Natural killer cell (primary cell): ENCODE measurements at regions not wholly inside any gene's neighbourhood (a gene's known extent, or its start where the extent isn't known, plus 50 kb on each side); places are given as distances from the start of the nearest gene placed in this dataset.

Experiments used
- ATAC-seq, 3 donors: fragments of 150-1000 bp in 2 of 3; fragments of 200-7000 bp in 1 of 3; cut with Tn5 transposase; 1 replicate in 1 of 3; 2 replicates in 2 of 3; pipeline ENCODE4 v1.10.0; 2021; ENCODE audit warnings: mild to moderate bottlenecking in 2 of 3, moderate library complexity in 2 of 3
- DNase-seq, 2 donors: peaks; one replicate each; pipeline versions ENCODE4 v3.0.0 to v3.0.0-alpha.2; 2013 to 2021; ENCODE audit warnings: mixed read lengths in 1 of 2
- H3K27ac ChIP-seq: one replicate; pipeline ENCODE4 v1.5.1; 2013; ENCODE audit warnings: mild to moderate bottlenecking, low read length
- H3K27me3 ChIP-seq: one replicate; pipeline ENCODE4 v1.6.1; 2013; ENCODE audit warnings: low read length; ENCODE audit not compliant: control insufficient read depth, insufficient read depth
- H3K36me3 ChIP-seq: one replicate; pipeline ENCODE4 v1.6.1; 2013; ENCODE audit warnings: low read length; ENCODE audit not compliant: control insufficient read depth, insufficient read depth
- H3K4me1 ChIP-seq: one replicate; pipeline ENCODE4 v1.6.1; 2013; ENCODE audit warnings: low read length; ENCODE audit not compliant: control insufficient read depth, insufficient read depth
- H3K4me3 ChIP-seq: one replicate; pipeline ENCODE4 v1.5.1; 2013; ENCODE audit warnings: low read length
- H3K9me3 ChIP-seq: one replicate; pipeline ENCODE4 v1.6.1; 2013; ENCODE audit warnings: low read length; ENCODE audit not compliant: control insufficient read depth, insufficient read depth
- H3K27ac Mint-ChIP-seq, 2 donors: one replicate each; pipeline ENCODE4 v1.8.0; 2022; ENCODE audit warnings: mild to moderate bottlenecking in 2 of 2, mixed read lengths in 2 of 2, moderate library complexity in 1 of 2
- H3K27me3 Mint-ChIP-seq, 2 donors: one replicate each; pipeline ENCODE4 v1.8.0; 2022; ENCODE audit warnings: low read depth in 2 of 2, mixed read lengths in 2 of 2
- H3K36me3 Mint-ChIP-seq: one replicate; pipeline ENCODE4 v1.8.0; 2022; ENCODE audit warnings: mixed read lengths
- H3K4me1 Mint-ChIP-seq, 2 donors: one replicate each; pipeline ENCODE4 v1.8.0; 2022; ENCODE audit warnings: mixed read lengths in 2 of 2
- H3K4me3 Mint-ChIP-seq: one replicate; pipeline ENCODE4 v1.8.0; 2022; ENCODE audit warnings: mild to moderate bottlenecking, moderate library complexity, mixed read lengths
- H3K9me3 Mint-ChIP-seq, 2 donors: one replicate each; pipeline ENCODE4 v1.8.0; 2022; ENCODE audit warnings: mixed read lengths in 2 of 2
- WGBS: methylation state at CpG from one replicate; pipeline ENCODE4 v1.1.7; 2013; ENCODE audit warnings: missing lambda C conversion rate; ENCODE audit not compliant: insufficient coverage; 5-methylcytosine and 5-hydroxymethylcytosine counted together
- intact Hi-C: fragments of 100-400 bp; cut with micrococcal nuclease; formaldehyde crosslinking; loops from one replicate; pipeline ENCODE4 v1.14.2; 2022
- TF ChIP-seq, protein P1 (sequence below): fragments of 200-600 bp; IDR thresholded peaks from one replicate; pipeline ENCODE4 v1.8.0; 2022; ENCODE audit warnings: antibody characterized with exemption

DNA sequence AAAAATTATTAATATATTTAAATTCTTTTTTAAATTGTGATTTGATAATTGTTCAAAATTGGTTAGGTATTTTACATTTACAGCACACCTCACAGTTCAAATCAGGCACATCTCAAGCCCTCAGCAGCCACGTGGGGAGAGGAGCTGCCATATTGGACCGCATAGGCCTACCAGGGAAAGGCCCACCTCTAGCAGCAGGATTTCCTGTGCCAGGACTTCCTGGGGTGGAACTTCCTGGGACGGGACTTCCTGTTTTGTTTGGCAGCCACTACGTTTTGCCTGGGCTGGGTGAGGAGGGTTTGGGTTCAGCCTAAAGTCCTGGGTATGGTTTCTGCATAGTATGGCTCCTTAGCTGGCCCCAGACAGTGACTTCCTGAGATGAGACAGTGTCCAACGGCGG is 298.5 kb upstream of the FOXF1 start:
- Mint-ChIP-seq H3K27ac (peak overlapping the region in 1 of 2 donors; percentile 46), H3K27me3 (no peaks in the 10 kb centered on the region), H3K9me3 (peaks cover 4 to 5% of the 10 kb centered on the region in 2 donors), H3K4me1 (peaks cover 17 to 19% of the 10 kb centered on the region in 2 donors), H3K4me3 (no peak overlapping the region), H3K36me3 (no peaks in the 10 kb centered on the region)
- Histone ChIP-seq H3K36me3 (no peaks in the 10 kb centered on the region), H3K27ac (no peak overlapping the region), H3K4me1 (peaks cover 20% of the 10 kb centered on the region), H3K4me3 (no peak overlapping the region), H3K27me3 (no peaks in the 10 kb centered on the region), H3K9me3 (peaks cover 11% of the 10 kb centered on the region)
- ATAC-seq (no peak), DNase-seq (no peak)
- intact Hi-C loops: no loop called here
- TF ChIP-seq, protein P1, sequence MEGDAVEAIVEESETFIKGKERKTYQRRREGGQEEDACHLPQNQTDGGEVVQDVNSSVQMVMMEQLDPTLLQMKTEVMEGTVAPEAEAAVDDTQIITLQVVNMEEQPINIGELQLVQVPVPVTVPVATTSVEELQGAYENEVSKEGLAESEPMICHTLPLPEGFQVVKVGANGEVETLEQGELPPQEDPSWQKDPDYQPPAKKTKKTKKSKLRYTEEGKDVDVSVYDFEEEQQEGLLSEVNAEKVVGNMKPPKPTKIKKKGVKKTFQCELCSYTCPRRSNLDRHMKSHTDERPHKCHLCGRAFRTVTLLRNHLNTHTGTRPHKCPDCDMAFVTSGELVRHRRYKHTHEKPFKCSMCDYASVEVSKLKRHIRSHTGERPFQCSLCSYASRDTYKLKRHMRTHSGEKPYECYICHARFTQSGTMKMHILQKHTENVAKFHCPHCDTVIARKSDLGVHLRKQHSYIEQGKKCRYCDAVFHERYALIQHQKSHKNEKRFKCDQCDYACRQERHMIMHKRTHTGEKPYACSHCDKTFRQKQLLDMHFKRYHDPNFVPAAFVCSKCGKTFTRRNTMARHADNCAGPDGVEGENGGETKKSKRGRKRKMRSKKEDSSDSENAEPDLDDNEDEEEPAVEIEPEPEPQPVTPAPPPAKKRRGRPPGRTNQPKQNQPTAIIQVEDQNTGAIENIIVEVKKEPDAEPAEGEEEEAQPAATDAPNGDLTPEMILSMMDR: no peak
- 54% methylated on average over 4 of the region's 6 CpGs for WGBS

DNA sequence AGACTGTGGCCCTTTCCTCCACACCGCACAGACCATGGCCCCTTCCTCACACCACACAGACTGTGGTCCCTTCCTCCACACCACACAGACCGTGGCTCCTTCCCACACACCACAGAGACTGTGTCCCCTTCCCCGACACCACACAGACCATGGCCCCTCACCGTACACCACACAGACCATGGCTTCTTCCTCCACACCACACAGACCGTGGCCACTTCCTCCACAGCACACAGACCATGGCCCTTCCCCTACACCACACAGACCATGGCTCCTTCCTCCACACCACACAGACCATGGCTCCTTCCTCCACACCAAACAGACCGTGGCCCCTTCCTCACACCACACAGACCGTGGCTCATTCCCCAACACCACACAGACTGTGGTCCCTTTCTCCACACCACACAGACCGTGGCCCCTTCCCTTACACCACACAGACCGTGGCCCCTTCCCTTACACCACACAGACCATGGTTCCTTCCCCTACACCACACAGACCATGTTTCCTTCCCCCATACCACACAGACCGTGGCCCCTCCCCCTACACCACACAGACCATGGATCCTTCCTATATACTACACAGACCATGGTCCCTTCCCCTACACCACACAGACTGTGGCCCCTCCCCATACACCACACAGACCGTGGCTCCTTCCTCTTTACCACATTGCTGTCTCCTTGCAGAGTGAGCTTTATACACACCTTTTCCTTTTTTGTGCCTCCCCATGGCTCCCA is 297.5 kb upstream of the FOXF1 start:
- H3K4me3 ChIP-seq: no peak overlapping the region
- peaks cover 11% of the 10 kb centered on the region for H3K9me3 ChIP-seq
- peaks cover 4 to 5% of the 10 kb centered on the region in 2 donors for H3K9me3 Mint-ChIP-seq
- ATAC-seq: peak in 2 of 3 donors; percentile 34 to 60
- H3K4me1 Mint-ChIP-seq: peaks cover 17 to 19% of the 10 kb centered on the region in 2 donors
- no peak overlapping the region for H3K4me3 Mint-ChIP-seq
- no peak for DNase-seq
- TF ChIP-seq, protein P1: no peak
- H3K27ac Mint-ChIP-seq: peak overlapping the region; percentile 46 to 62
- no peak overlapping the region for H3K27ac ChIP-seq
- H3K27me3 ChIP-seq: no peaks in the 10 kb centered on the region
- 4% methylated on average over 11 of the region's 11 CpGs for WGBS
- intact Hi-C loops: no loop called here
- H3K36me3 ChIP-seq: no peaks in the 10 kb centered on the region
- no peaks in the 10 kb centered on the region for H3K36me3 Mint-ChIP-seq
- H3K27me3 Mint-ChIP-seq: no peaks in the 10 kb centered on the region
- H3K4me1 ChIP-seq: peaks cover 20% of the 10 kb centered on the region

DNA sequence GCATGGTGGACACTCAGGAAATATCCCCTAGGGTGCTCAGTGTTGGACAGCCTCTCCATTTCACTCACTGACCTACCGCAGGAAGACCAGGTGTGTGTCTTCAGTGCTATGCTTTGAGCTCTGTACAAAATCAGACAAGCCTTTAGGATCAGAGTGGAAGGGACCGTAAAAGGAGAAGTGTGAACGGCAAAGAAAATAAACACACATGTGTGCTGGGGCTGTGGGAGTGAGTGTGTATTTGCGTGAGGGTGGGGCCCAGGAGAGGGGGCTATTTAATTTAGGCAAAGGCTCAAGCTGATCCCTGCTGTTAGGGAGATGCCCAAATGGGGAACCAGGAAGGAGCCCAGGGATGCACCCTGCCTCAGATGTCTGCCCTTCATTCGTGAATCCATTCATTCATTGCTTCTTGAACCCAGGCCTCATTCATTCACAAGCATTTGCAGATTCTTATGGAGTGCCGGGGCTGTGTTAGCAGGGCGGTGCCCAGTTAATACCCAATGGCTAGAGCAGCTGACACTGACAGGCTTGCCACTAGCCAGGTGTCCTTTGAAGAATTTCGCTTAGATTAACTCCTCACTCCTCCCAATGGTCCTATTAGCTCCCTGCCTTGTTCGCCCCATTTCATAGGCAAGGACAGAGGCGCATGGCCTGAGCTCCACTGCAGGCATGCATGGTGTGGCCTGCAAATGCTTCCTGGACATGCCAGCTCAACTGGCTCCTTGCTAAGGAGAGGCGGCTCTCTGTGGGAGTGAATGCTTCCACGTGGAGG is 296.7 kb upstream of the FOXF1 start:
- Histone ChIP-seq H3K4me1 (peaks cover 20% of the 10 kb centered on the region), H3K27me3 (no peaks in the 10 kb centered on the region), H3K4me3 (no peak overlapping the region), H3K9me3 (peaks cover 11% of the 10 kb centered on the region), H3K27ac (no peak overlapping the region), H3K36me3 (no peaks in the 10 kb centered on the region)
- Mint-ChIP-seq H3K9me3 (peaks cover 4 to 5% of the 10 kb centered on the region in 2 donors), H3K27ac (no peak overlapping the region), H3K27me3 (peaks cover 0 to 3% of the 10 kb centered on the region in 2 donors), H3K4me1 (peaks cover 17 to 19% of the 10 kb centered on the region in 2 donors), H3K4me3 (no peak overlapping the region), H3K36me3 (no peaks in the 10 kb centered on the region)
- 59% methylated on average over 12 of the region's 12 CpGs for WGBS
- TF ChIP-seq, protein P1: no peak
- ATAC-seq: no peak
- intact Hi-C loops: no loop called here
- DNase-seq: no peak
